ENCODE measurements at regions not wholly inside any gene's neighbourhood (a gene's known extent, or its start where the extent isn't known, plus 50 kb on each side); places are given as distances from the start of the nearest gene placed in this dataset.

DNA sequence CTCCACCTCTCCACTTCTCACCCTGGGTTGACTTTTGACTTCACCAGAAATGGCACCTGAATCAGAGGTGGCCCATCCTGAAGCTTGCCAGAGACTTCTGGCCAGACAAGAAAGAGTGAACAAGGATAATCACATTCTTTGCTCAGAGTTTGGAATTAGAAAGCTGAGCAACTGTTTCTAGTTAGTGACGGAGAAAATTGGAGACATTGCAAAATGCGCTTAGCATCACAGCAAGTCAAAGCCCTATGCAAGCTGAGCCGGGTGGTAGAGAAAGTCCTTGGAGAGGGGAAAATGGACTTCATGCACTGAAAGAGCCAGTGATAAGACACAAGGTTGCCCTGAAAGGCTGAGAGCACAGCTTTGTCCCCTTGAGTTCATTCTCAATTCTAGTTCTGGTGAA lies 161.8 kb downstream of the PAH start:
- no peak overlapping the region for H3K27ac ChIP-seq
- no peak overlapping the region for H3K4me3 ChIP-seq
- no peaks in the 10 kb centered on the region for H3K9me3 ChIP-seq
- H3K27me3 ChIP-seq (replicated peaks in 1 of 7) = peaks cover 0 to 10% (median 0%) of the 10 kb centered on the region in 7 donors
- H3K4me1 ChIP-seq = no peaks in the 10 kb centered on the region
- intact Hi-C loops (cut with DNase I; ENCODE audit: low total_unique reads) = no loop called here
- no peaks in the 10 kb centered on the region for H3K36me3 ChIP-seq
- no peak for DNase-seq
- WGBS, 5 donors = 88 to 94% (median 89%) methylated on average over 3 of the region's 3 CpGs
- TF ChIP-seq POLR2AphosphoS5 (IDR thresholded peaks at IDR 0.05) = no peak
- TF ChIP-seq, protein P1, sequence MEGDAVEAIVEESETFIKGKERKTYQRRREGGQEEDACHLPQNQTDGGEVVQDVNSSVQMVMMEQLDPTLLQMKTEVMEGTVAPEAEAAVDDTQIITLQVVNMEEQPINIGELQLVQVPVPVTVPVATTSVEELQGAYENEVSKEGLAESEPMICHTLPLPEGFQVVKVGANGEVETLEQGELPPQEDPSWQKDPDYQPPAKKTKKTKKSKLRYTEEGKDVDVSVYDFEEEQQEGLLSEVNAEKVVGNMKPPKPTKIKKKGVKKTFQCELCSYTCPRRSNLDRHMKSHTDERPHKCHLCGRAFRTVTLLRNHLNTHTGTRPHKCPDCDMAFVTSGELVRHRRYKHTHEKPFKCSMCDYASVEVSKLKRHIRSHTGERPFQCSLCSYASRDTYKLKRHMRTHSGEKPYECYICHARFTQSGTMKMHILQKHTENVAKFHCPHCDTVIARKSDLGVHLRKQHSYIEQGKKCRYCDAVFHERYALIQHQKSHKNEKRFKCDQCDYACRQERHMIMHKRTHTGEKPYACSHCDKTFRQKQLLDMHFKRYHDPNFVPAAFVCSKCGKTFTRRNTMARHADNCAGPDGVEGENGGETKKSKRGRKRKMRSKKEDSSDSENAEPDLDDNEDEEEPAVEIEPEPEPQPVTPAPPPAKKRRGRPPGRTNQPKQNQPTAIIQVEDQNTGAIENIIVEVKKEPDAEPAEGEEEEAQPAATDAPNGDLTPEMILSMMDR (IDR thresholded peaks at IDR 0.05 in 8 of 11, conservative IDR thresholded peaks at IDR 0.05 in 3 of 11) = no peak
- no peak for TF ChIP-seq POLR2A (IDR thresholded peaks at IDR 0.05)

DNA sequence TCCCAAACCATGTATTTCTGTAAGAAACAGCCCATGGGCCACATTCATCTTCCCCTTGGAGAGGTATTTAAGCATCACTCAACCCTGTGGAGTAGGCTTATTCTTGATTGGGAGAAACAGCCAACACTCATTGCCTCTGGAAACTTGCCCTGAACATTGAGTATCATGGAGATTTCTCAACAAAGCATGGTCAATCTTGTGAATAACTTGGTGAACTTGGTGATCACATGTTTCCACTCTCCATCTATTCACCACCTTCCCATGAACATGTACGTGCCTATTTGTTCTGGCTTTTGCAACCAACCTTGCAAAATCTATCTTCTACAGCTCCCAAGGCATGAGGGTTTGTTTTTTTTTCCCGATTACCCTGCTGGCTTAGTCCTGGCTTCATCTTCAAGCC lies 163.2 kb downstream of the PAH start:
- Histone ChIP-seq H3K9me3 (no peaks in the 10 kb centered on the region), H3K4me1 (no peaks in the 10 kb centered on the region), H3K27me3 (replicated peaks in 1 of 7) (peaks cover 0 to 10% (median 0%) of the 10 kb centered on the region in 7 donors), H3K27ac (no peak overlapping the region), H3K4me3 (no peak overlapping the region), H3K36me3 (no peaks in the 10 kb centered on the region)
- no peak for DNase-seq
- 81 to 93% (median 85%) methylated on average over 2 of the region's 2 CpGs for WGBS, 5 donors
- TF ChIP-seq, protein P1 (IDR thresholded peaks at IDR 0.05 in 8 of 11, conservative IDR thresholded peaks at IDR 0.05 in 3 of 11) = no peak
- no peak for TF ChIP-seq POLR2A (IDR thresholded peaks at IDR 0.05)
- no peak for TF ChIP-seq POLR2AphosphoS5 (IDR thresholded peaks at IDR 0.05)
- intact Hi-C loops (cut with DNase I; ENCODE audit: low total_unique reads) = no loop called here

- no peaks in the 10 kb centered on the region for H3K9me3 ChIP-seq
- 75 to 90% (median 85%) methylated on average over 3 of the region's 3 CpGs for WGBS, 5 donors
- no peak overlapping the region for H3K27ac ChIP-seq
- DNase-seq = no peak
- no peak overlapping the region for H3K4me3 ChIP-seq
- no peaks in the 10 kb centered on the region for H3K4me1 ChIP-seq
- intact Hi-C loops (cut with DNase I; ENCODE audit: low total_unique reads) = no loop called here
- no peaks in the 10 kb centered on the region for H3K36me3 ChIP-seq
- TF ChIP-seq POLR2A (IDR thresholded peaks at IDR 0.05) (no peak), POLR2AphosphoS5 (IDR thresholded peaks at IDR 0.05) (no peak)
- TF ChIP-seq, protein P1 (IDR thresholded peaks at IDR 0.05 in 8 of 11, conservative IDR thresholded peaks at IDR 0.05 in 3 of 11) = no peak
- peaks cover 0 to 2% (median 0%) of the 10 kb centered on the region in 7 donors for H3K27me3 ChIP-seq (replicated peaks in 1 of 7)
These were observed 168.3 kb downstream of the PAH start for GRCh38 chr12:102748704-102749103.

- DNase-seq = no peak
- Histone ChIP-seq H3K36me3 (no peaks in the 10 kb centered on the region), H3K4me3 (no peak overlapping the region), H3K4me1 (no peaks in the 10 kb centered on the region), H3K27me3 (replicated peaks in 1 of 7) (no peaks in the 10 kb centered on the region), H3K9me3 (no peaks in the 10 kb centered on the region), H3K27ac (no peak overlapping the region)
- intact Hi-C loops (cut with DNase I; ENCODE audit: low total_unique reads) = no loop called here
- TF ChIP-seq, protein P1 (IDR thresholded peaks at IDR 0.05 in 8 of 11, conservative IDR thresholded peaks at IDR 0.05 in 3 of 11) = no peak
- TF ChIP-seq POLR2A (IDR thresholded peaks at IDR 0.05) (no peak), POLR2AphosphoS5 (IDR thresholded peaks at IDR 0.05) (no peak)
- WGBS, 5 donors = 66 to 81% (median 72%) methylated on average over 4 of the region's 4 CpGs
These were observed 170.1 kb downstream of the PAH start for GRCh38 chr12:102746963-102747362.
